Endodermal cell (in vitro differentiated cells): ENCODE measurements at regions not wholly inside any gene's neighbourhood (a gene's known extent, or its start where the extent isn't known, plus 50 kb on each side); places are given as distances from the start of the nearest gene placed in this dataset.

Experiments used
- DNase-seq: peaks from one replicate; pipeline ENCODE4 v3.0.0-alpha.2; 2017
- H3K27ac ChIP-seq: 2 replicates; pipeline ENCODE4 v1.5.1; 2013; ENCODE audit warnings: mild to moderate bottlenecking, low read depth, low read length, moderate library complexity
- H3K27me3 ChIP-seq: 2 replicates; pipeline ENCODE4 v1.6.1; 2013; ENCODE audit warnings: mild to moderate bottlenecking, low read length, moderate library complexity; ENCODE audit not compliant: insufficient read depth, control insufficient read depth, poor library complexity, severe bottlenecking
- H3K36me3 ChIP-seq: 2 replicates; pipeline ENCODE4 v1.7.0; 2013; ENCODE audit warnings: mild to moderate bottlenecking, low read length, moderate library complexity; ENCODE audit not compliant: control insufficient read depth, insufficient read depth
- H3K4me1 ChIP-seq: one replicate; pipeline ENCODE4 v1.7.0; 2013; ENCODE audit warnings: low read length; ENCODE audit not compliant: control insufficient read depth, insufficient read depth
- H3K4me3 ChIP-seq: 2 replicates; pipeline ENCODE4 v1.5.1; 2013; ENCODE audit warnings: mild to moderate bottlenecking, low read length, moderate library complexity
- H3K9ac ChIP-seq: 2 replicates; pipeline ENCODE4 v1.6.1; 2013; ENCODE audit warnings: mild to moderate bottlenecking, low read length, moderate library complexity; ENCODE audit not compliant: poor library complexity, severe bottlenecking; ENCODE audit errors: extremely low read depth
- H3K9me3 ChIP-seq: 2 replicates; pipeline ENCODE4 v1.6.1; 2013; ENCODE audit warnings: mild to moderate bottlenecking, low read length, moderate library complexity; ENCODE audit not compliant: control insufficient read depth
- H3K27ac Mint-ChIP-seq: 2 replicates; pipeline ENCODE4 v1.8.0; 2020; ENCODE audit warnings: mixed read lengths
- H3K27me3 Mint-ChIP-seq: 2 replicates; pipeline ENCODE4 v1.8.0; 2021; ENCODE audit warnings: mild to moderate bottlenecking, mixed read lengths; ENCODE audit not compliant: insufficient read depth
- H3K36me3 Mint-ChIP-seq: 2 replicates; pipeline ENCODE4 v1.8.0; 2020; ENCODE audit warnings: low read depth, mixed read lengths
- H3K4me1 Mint-ChIP-seq: 2 replicates; pipeline ENCODE4 v1.8.0; 2020; ENCODE audit warnings: mixed read lengths
- H3K4me3 Mint-ChIP-seq: 2 replicates; pipeline ENCODE4 v1.8.0; 2020; ENCODE audit warnings: mild to moderate bottlenecking, moderate library complexity, mixed read lengths
- H3K9me3 Mint-ChIP-seq: 2 replicates; pipeline ENCODE4 v1.8.0; 2020; ENCODE audit warnings: mild to moderate bottlenecking, mixed read lengths
- CTCF ChIP-seq: fragments of 200-600 bp; sonication (generic); conservative IDR thresholded peaks from 2 replicates; pipeline ENCODE4 v1.5.0; 2021; ENCODE audit warnings: antibody characterized with exemption, mild to moderate bottlenecking
- WGBS, 2 experiments: methylation state at CpG; one replicate each; pipeline versions ENCODE4 v1.1.5 to v1.1.7; 2013; ENCODE audit warnings: missing lambda C conversion rate in 2 of 2, mixed read lengths in 1 of 2; ENCODE audit not compliant: insufficient coverage in 1 of 2, insufficient read length in 1 of 2; 5-methylcytosine and 5-hydroxymethylcytosine counted together

DNA sequence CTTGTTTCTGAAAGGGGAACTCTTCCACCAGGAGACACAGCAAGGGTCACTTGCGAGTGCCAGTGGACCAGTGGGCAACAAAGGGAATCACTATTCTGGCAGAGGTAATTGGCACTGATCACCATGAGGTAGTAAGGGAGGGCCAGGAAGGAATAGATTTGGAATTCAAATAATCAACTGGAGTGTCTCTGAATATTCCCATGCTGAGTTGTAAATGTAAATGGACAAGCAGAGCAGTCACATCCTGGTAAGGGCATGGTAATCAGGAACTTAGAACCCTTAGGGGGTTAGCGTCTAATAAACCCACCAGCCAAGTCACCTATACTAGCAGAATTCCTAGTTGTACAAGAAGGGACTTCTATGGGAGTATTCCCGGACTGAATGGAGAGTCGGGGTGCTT is 178.5 kb upstream of the UGT8 start:
- Mint-ChIP-seq H3K27ac (no peak overlapping the region), H3K4me3 (no peak overlapping the region), H3K27me3 (peaks cover 1% of the 10 kb centered on the region), H3K4me1 (peaks cover 1% of the 10 kb centered on the region), H3K9me3 (peaks cover 11% of the 10 kb centered on the region), H3K36me3 (peaks cover under 1% of the 10 kb centered on the region)
- Histone ChIP-seq H3K27ac (no peak overlapping the region), H3K4me3 (no peak overlapping the region), H3K36me3 (no peaks in the 10 kb centered on the region), H3K9ac (no peak overlapping the region), H3K27me3 (no peaks in the 10 kb centered on the region), H3K4me1 (no peaks in the 10 kb centered on the region), H3K9me3 (no peaks in the 10 kb centered on the region)
- DNase-seq = no peak
- TF ChIP-seq CTCF = no peak
- 55 to 68% methylated on average over 3 to 4 of the region's 4 CpGs for WGBS, 2 experiments

GRCh38 chr4:114423582-114423981 is 175.0 kb upstream of the UGT8 start:
- no peaks in the 10 kb centered on the region for H3K36me3 Mint-ChIP-seq
- H3K9me3 Mint-ChIP-seq = peaks cover 4% of the 10 kb centered on the region
- H3K27me3 Mint-ChIP-seq = no peaks in the 10 kb centered on the region
- no peak for DNase-seq
- no peak overlapping the region for H3K9ac ChIP-seq
- H3K36me3 ChIP-seq = no peaks in the 10 kb centered on the region
- no peaks in the 10 kb centered on the region for H3K4me1 ChIP-seq
- H3K27ac ChIP-seq = no peak overlapping the region
- no peaks in the 10 kb centered on the region for H3K27me3 ChIP-seq
- no peak overlapping the region for H3K4me3 Mint-ChIP-seq
- 96 to 100% methylated on average over 2 to 3 of the region's 3 CpGs for WGBS, 2 experiments
- H3K4me1 Mint-ChIP-seq = no peaks in the 10 kb centered on the region
- no peak for TF ChIP-seq CTCF
- H3K27ac Mint-ChIP-seq = no peak overlapping the region
- no peaks in the 10 kb centered on the region for H3K9me3 ChIP-seq
- no peak overlapping the region for H3K4me3 ChIP-seq

GRCh38 chr4:114435116-114435515 is 163.5 kb upstream of the UGT8 start:
- Histone ChIP-seq H3K9ac (no peak overlapping the region), H3K4me1 (no peaks in the 10 kb centered on the region), H3K9me3 (no peaks in the 10 kb centered on the region), H3K4me3 (no peak overlapping the region), H3K36me3 (no peaks in the 10 kb centered on the region), H3K27ac (no peak overlapping the region), H3K27me3 (no peaks in the 10 kb centered on the region)
- TF ChIP-seq CTCF = no peak
- DNase-seq = no peak
- no peak overlapping the region for H3K4me3 Mint-ChIP-seq
- H3K27me3 Mint-ChIP-seq = no peaks in the 10 kb centered on the region
- H3K9me3 Mint-ChIP-seq = peaks cover 5% of the 10 kb centered on the region
- no peak overlapping the region for H3K27ac Mint-ChIP-seq
- 100% methylated on average over 1 of the region's 1 CpG; no CpG with 5 or more reads in 1 of the 2 experiments for WGBS, 2 experiments
- no peaks in the 10 kb centered on the region for H3K36me3 Mint-ChIP-seq
- H3K4me1 Mint-ChIP-seq = no peaks in the 10 kb centered on the region
